ENCODE measurements at regions not wholly inside any gene's neighbourhood (a gene's known extent, or its start where the extent isn't known, plus 50 kb on each side); places are given as distances from the start of the nearest gene placed in this dataset.

- DNase-seq, result no peak
Observed at GRCh38 chr7:84674236-84674913, 479.8 kb upstream of the SEMA3A start.

- DNase-seq, result no peak
Observed at GRCh38 chr7:84669177-84669732, 474.7 kb upstream of the SEMA3A start.

- DNase-seq, result no peak
Observed at GRCh38 chr7:84668116-84668515, 473.5 kb upstream of the SEMA3A start.

GRCh38 chr7:84666651-84667050 lies 472.1 kb upstream of the SEMA3A start:
- DNase-seq, result no peak

- no peak for DNase-seq
Observed at GRCh38 chr7:84665339-84665738, 470.8 kb upstream of the SEMA3A start.

GRCh38 chr7:84664626-84665025 lies 470.0 kb upstream of the SEMA3A start:
- no peak for DNase-seq

GRCh38 chr7:84663224-84663623 lies 468.6 kb upstream of the SEMA3A start:
- no peak for DNase-seq

- DNase-seq, result no peak
Observed at GRCh38 chr7:84658286-84658685, 463.7 kb upstream of the SEMA3A start.

- DNase-seq, result no peak
Observed at GRCh38 chr7:84654273-84654672, 459.7 kb upstream of the SEMA3A start.

- DNase-seq, result no peak
Observed at GRCh38 chr7:84651876-84652275, 457.3 kb upstream of the SEMA3A start.

GRCh38 chr7:84647797-84648757 lies 453.5 kb upstream of the SEMA3A start:
- DNase-seq, result no peak

- no peak for DNase-seq
Observed at GRCh38 chr7:84642611-84643010, 448.0 kb upstream of the SEMA3A start.

- no peak for DNase-seq
Observed at GRCh38 chr7:84640637-84641036, 446.0 kb upstream of the SEMA3A start.

- no peak for DNase-seq
Observed at GRCh38 chr7:84638339-84638697, 443.7 kb upstream of the SEMA3A start.

GRCh38 chr7:84637568-84638338 lies 443.2 kb upstream of the SEMA3A start:
- no peak for DNase-seq

- no peak for DNase-seq
Observed at GRCh38 chr7:84631913-84632312, 437.3 kb upstream of the SEMA3A start.

GRCh38 chr7:84629640-84630318 lies 435.2 kb upstream of the SEMA3A start:
- DNase-seq, result no peak

- DNase-seq, result no peak
Observed at GRCh38 chr7:84629216-84629615, 434.6 kb upstream of the SEMA3A start.

- DNase-seq, result no peak
Observed at GRCh38 chr7:84627250-84627649, 432.7 kb upstream of the SEMA3A start.

- no peak for DNase-seq
Observed at GRCh38 chr7:84624927-84625326, 430.3 kb upstream of the SEMA3A start.

- no peak for DNase-seq
Observed at GRCh38 chr7:84624527-84624926, 429.9 kb upstream of the SEMA3A start.

- DNase-seq, result no peak
Observed at GRCh38 chr7:84617265-84618030, 422.9 kb upstream of the SEMA3A start.

All from stimulated activated CD4-positive, alpha-beta T cell treated with anti-CD3 and anti-CD28 coated beads, Interleukin-2, amount 100 ng/mL, for 48 hours (primary cell).